Liver (tissue), 3 donors: ENCODE measurements at regions not wholly inside any gene's neighbourhood (a gene's known extent, or its start where the extent isn't known, plus 50 kb on each side); places are given as distances from the start of the nearest gene placed in this dataset.

Source experiments
- EGR1 ChIP-seq, 2 donors: IDR thresholded peaks; 2 replicates each; pipeline ENCODE4 v1.6.1; 2016 to 2018; ENCODE audit warnings: antibody characterized with exemption in 2 of 2, low read depth in 2 of 2
- RAD21 ChIP-seq, 2 donors: IDR thresholded peaks; 2 replicates each; pipeline ENCODE4 v1.6.1; 2016; ENCODE audit warnings: antibody characterized with exemption in 2 of 2, mild to moderate bottlenecking in 2 of 2
- RXRA ChIP-seq, 2 donors: IDR thresholded peaks; 2 replicates each; pipeline ENCODE4 v1.6.1; 2017 to 2018; ENCODE audit warnings: antibody characterized with exemption in 2 of 2, mild to moderate bottlenecking in 1 of 2
- SP1 ChIP-seq: IDR thresholded peaks from 2 replicates; pipeline ENCODE4 v1.6.1; 2018; ENCODE audit warnings: antibody characterized with exemption, mild to moderate bottlenecking
- YY1 ChIP-seq: IDR thresholded peaks from 2 replicates; pipeline ENCODE4 v1.6.1; 2016; ENCODE audit warnings: antibody characterized with exemption, mild to moderate bottlenecking
- TF ChIP-seq, protein P1 (sequence below): fragments of 150-350 bp; IDR thresholded peaks from 2 replicates; pipeline ENCODE4 v1.5.1; 2017; ENCODE audit warnings: improper control_type of control experiment, low read depth, low read length; ENCODE audit not compliant: missing input control
- TF ChIP-seq, protein P2 (sequence below): IDR thresholded peaks from 2 replicates; pipeline ENCODE4 v1.6.1; 2016; ENCODE audit warnings: antibody characterized with exemption
- donor health status: healthy.
- donor health status: healthy.

DNA sequence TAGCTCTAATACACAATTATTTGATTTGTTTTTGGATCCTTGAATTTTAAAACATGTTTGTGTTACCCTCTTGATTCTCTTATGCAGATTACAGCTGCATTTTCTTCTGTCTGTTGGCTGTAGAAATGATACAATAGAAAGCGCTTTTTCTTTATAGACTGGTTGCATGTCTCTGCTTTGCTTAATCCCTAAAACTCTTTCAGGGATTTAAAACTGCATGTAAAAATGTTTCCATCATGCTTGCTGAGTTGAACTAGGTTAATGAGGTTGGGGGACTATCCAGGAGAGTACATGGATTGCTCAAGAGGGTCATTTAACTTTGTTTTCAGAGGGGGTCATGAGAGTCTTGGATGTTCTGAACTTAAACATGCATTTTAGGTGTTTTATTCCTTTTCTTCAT is 166.4 kb upstream of the IFNG-AS1 start:
- TF ChIP-seq, protein P1, sequence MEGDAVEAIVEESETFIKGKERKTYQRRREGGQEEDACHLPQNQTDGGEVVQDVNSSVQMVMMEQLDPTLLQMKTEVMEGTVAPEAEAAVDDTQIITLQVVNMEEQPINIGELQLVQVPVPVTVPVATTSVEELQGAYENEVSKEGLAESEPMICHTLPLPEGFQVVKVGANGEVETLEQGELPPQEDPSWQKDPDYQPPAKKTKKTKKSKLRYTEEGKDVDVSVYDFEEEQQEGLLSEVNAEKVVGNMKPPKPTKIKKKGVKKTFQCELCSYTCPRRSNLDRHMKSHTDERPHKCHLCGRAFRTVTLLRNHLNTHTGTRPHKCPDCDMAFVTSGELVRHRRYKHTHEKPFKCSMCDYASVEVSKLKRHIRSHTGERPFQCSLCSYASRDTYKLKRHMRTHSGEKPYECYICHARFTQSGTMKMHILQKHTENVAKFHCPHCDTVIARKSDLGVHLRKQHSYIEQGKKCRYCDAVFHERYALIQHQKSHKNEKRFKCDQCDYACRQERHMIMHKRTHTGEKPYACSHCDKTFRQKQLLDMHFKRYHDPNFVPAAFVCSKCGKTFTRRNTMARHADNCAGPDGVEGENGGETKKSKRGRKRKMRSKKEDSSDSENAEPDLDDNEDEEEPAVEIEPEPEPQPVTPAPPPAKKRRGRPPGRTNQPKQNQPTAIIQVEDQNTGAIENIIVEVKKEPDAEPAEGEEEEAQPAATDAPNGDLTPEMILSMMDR: no peak
- TF ChIP-seq RAD21 (IDR thresholded peaks at IDR 0.05) (no peak), EGR1 (IDR thresholded peaks at IDR 0.05; ENCODE audit: low read depth in 2 of 2) (no peak), SP1 (no peak), YY1 (no peak), RXRA (IDR thresholded peaks at IDR 0.05) (no peak)
- TF ChIP-seq, protein P2, sequence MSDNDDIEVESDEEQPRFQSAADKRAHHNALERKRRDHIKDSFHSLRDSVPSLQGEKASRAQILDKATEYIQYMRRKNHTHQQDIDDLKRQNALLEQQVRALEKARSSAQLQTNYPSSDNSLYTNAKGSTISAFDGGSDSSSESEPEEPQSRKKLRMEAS: no peak
